Astrocyte (in vitro differentiated cells and primary cell): ENCODE measurements at regions not wholly inside any gene's neighbourhood (a gene's known extent, or its start where the extent isn't known, plus 50 kb on each side); places are given as distances from the start of the nearest gene placed in this dataset.

Experiments
- DNase-seq: peaks from one replicate; pipeline ENCODE4 v3.0.0-alpha.2; 2010; ENCODE audit warnings: low read depth
- FAIRE-seq: peaks from 2 replicates; lab custom pipeline; 2011; peaks lifted over from hg19 to GRCh38; lab: Jason Lieb, UNC
- H2AFZ ChIP-seq: 2 replicates; pipeline ENCODE4 v1.6.0; 2012; ENCODE audit warnings: low read depth, low read length, inconsistent platforms
- H3K27ac ChIP-seq: 2 replicates; pipeline ENCODE4 v1.5.1; 2011; ENCODE audit warnings: low read depth, low read length, inconsistent platforms
- H3K27me3 ChIP-seq: 2 replicates; pipeline ENCODE4 v1.6.0; 2011; ENCODE audit warnings: low read length, inconsistent platforms; ENCODE audit not compliant: insufficient read depth
- H3K36me3 ChIP-seq: 2 replicates; pipeline ENCODE4 v1.5.1; 2011; ENCODE audit warnings: low read length, inconsistent platforms; ENCODE audit not compliant: insufficient read depth
- H3K4me1 ChIP-seq: 2 replicates; pipeline ENCODE4 v1.5.1; 2011; ENCODE audit warnings: low read length, inconsistent platforms; ENCODE audit not compliant: insufficient read depth
- H3K4me2 ChIP-seq: 2 replicates; pipeline ENCODE4 v1.6.0; 2012; ENCODE audit warnings: low read length, inconsistent platforms
- H3K4me3 ChIP-seq: 2 replicates; pipeline ENCODE4 v1.5.1; 2011; ENCODE audit warnings: low read depth, mild to moderate bottlenecking, low read length, inconsistent platforms; ENCODE audit not compliant: insufficient read depth
- H3K79me2 ChIP-seq: 2 replicates; pipeline ENCODE4 v1.6.0; 2012; ENCODE audit warnings: mild to moderate bottlenecking, low read length, inconsistent platforms; ENCODE audit not compliant: insufficient read depth
- H3K9ac ChIP-seq: 2 replicates; pipeline ENCODE4 v1.6.0; 2012; ENCODE audit warnings: mild to moderate bottlenecking, low read length, inconsistent platforms
- H3K9me3 ChIP-seq: 2 replicates; pipeline ENCODE4 v1.5.1; 2012; ENCODE audit warnings: low read depth, mild to moderate bottlenecking, low read length, inconsistent platforms; ENCODE audit not compliant: insufficient read depth
- H4K20me1 ChIP-seq: 2 replicates; pipeline ENCODE4 v1.6.0; 2012; ENCODE audit warnings: low read length, inconsistent platforms; ENCODE audit not compliant: insufficient read depth
- H3K27ac Mint-ChIP-seq: one replicate; pipeline ENCODE4 v1.8.0; 2021; ENCODE audit warnings: mild to moderate bottlenecking, mixed read lengths; ENCODE audit not compliant: unreplicated experiment
- H3K27me3 Mint-ChIP-seq: one replicate; pipeline ENCODE4 v1.8.0; 2021; ENCODE audit warnings: low read depth, mixed read lengths; ENCODE audit not compliant: unreplicated experiment
- H3K36me3 Mint-ChIP-seq: one replicate; pipeline ENCODE4 v1.8.0; 2021; ENCODE audit warnings: low read depth, mixed read lengths; ENCODE audit not compliant: unreplicated experiment
- H3K4me1 Mint-ChIP-seq: one replicate; pipeline ENCODE4 v1.8.0; 2021; ENCODE audit warnings: low read depth, mixed read lengths; ENCODE audit not compliant: unreplicated experiment
- H3K4me3 Mint-ChIP-seq: one replicate; pipeline ENCODE4 v1.8.0; 2021; ENCODE audit warnings: mild to moderate bottlenecking, moderate library complexity, mixed read lengths; ENCODE audit not compliant: unreplicated experiment
- H3K9me3 Mint-ChIP-seq: one replicate; pipeline ENCODE4 v1.8.0; 2021; ENCODE audit warnings: mild to moderate bottlenecking, mixed read lengths; ENCODE audit not compliant: unreplicated experiment
- EZH2 ChIP-seq: IDR thresholded peaks from 2 replicates; pipeline ENCODE4 v1.6.1; 2012; ENCODE audit warnings: mild to moderate bottlenecking, low read length, inconsistent platforms; ENCODE audit not compliant: insufficient read depth
- TF ChIP-seq, protein P1 (sequence below): IDR thresholded peaks from 2 replicates; pipeline ENCODE4 v1.5.1; 2011; ENCODE audit warnings: low read depth, mild to moderate bottlenecking, inconsistent platforms, low read length, moderate library complexity; ENCODE audit not compliant: insufficient read depth

DNA sequence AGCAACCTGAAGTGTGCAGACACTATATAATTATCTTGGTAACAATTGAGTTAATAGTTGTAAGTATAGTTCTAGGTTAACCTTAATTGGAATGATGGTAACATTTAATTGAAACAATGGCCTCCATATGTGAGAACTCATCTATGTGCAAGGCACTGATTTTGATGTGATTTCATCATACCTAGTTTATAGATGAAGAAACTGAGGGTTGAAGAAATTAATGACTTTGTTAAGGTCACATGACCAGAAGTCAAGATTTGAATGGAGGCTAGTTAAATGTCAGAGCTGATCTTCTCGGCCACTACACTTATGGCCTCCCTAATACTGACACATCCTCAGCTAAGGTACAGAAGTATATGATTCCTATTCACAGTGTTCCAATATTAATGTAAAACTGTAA is 128.2 kb upstream of the PSMD7 start:
- no peak for DNase-seq
- H3K27me3 Mint-ChIP-seq: no peaks in the 10 kb centered on the region
- Histone ChIP-seq H3K4me2 (no peak overlapping the region), H4K20me1 (no peaks in the 10 kb centered on the region), H3K9ac (no peak overlapping the region), H3K27me3 (no peaks in the 10 kb centered on the region), H3K27ac (no peak overlapping the region), H3K4me1 (no peaks in the 10 kb centered on the region), H3K79me2 (no peaks in the 10 kb centered on the region), H3K9me3 (no peaks in the 10 kb centered on the region), H2AFZ (no peak overlapping the region), H3K4me3 (no peak overlapping the region), H3K36me3 (no peaks in the 10 kb centered on the region)
- no peak for TF ChIP-seq EZH2
- TF ChIP-seq, protein P1, sequence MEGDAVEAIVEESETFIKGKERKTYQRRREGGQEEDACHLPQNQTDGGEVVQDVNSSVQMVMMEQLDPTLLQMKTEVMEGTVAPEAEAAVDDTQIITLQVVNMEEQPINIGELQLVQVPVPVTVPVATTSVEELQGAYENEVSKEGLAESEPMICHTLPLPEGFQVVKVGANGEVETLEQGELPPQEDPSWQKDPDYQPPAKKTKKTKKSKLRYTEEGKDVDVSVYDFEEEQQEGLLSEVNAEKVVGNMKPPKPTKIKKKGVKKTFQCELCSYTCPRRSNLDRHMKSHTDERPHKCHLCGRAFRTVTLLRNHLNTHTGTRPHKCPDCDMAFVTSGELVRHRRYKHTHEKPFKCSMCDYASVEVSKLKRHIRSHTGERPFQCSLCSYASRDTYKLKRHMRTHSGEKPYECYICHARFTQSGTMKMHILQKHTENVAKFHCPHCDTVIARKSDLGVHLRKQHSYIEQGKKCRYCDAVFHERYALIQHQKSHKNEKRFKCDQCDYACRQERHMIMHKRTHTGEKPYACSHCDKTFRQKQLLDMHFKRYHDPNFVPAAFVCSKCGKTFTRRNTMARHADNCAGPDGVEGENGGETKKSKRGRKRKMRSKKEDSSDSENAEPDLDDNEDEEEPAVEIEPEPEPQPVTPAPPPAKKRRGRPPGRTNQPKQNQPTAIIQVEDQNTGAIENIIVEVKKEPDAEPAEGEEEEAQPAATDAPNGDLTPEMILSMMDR: no peak
- peaks cover 3% of the 10 kb centered on the region for H3K4me1 Mint-ChIP-seq
- H3K27ac Mint-ChIP-seq: no peak overlapping the region
- no peak overlapping the region for H3K4me3 Mint-ChIP-seq
- FAIRE-seq: no peak
- H3K36me3 Mint-ChIP-seq: no peaks in the 10 kb centered on the region
- peaks cover 4% of the 10 kb centered on the region for H3K9me3 Mint-ChIP-seq

DNA sequence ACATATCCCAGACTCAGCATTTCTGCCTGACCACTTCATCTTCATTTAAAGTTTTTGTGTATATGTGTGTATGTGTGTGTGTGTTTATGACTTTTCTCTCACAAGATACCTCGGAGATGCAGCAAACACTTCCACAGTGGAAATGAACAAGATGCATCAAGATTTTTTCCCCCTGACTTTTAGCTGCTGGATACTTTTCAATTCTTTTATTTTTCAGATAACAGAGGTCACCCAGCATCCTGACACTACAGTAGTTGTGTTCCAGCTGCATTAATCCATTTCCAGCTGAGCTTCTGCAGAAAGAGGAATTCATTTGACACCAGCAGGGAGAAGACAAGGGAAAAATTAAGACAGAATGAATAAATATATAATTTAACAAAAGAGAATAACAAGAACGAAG is 130.2 kb upstream of the PSMD7 start:
- Histone ChIP-seq H3K9ac (no peak overlapping the region), H3K4me1 (no peaks in the 10 kb centered on the region), H4K20me1 (no peaks in the 10 kb centered on the region), H3K79me2 (no peaks in the 10 kb centered on the region), H3K36me3 (no peaks in the 10 kb centered on the region), H3K27me3 (no peaks in the 10 kb centered on the region), H3K27ac (no peak overlapping the region), H2AFZ (no peak overlapping the region), H3K4me2 (no peak overlapping the region), H3K4me3 (no peak overlapping the region), H3K9me3 (no peaks in the 10 kb centered on the region)
- Mint-ChIP-seq H3K27ac (no peak overlapping the region), H3K27me3 (no peaks in the 10 kb centered on the region), H3K36me3 (no peaks in the 10 kb centered on the region), H3K9me3 (peaks cover 4% of the 10 kb centered on the region), H3K4me1 (peaks cover 3% of the 10 kb centered on the region), H3K4me3 (no peak overlapping the region)
- no peak for DNase-seq
- TF ChIP-seq EZH2: no peak
- TF ChIP-seq, protein P1: no peak
- no peak for FAIRE-seq

DNA sequence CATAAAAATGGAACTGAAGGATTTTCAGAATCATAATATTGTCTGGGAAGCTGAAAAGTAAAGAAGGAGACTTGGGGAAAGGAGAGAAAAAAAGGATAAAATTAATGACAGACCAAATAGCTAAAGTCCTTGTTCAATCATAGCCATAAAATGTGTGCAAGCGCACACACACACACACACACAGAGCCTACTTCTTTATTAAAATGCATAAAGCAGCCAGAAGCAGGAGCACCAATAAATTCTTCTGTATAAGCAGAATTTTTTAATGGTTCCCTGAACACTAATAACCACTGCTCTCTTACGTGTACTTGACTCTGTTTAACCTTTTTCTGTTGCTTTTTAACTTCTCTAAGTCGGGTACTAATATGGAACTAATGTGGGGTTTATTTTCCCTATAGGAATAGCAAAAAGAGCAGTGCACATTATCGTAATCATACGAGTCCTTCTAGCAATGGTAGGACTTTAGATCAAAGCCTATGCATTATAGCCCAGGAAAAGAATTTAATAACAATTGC is 131.0 kb upstream of the PSMD7 start:
- no peak for FAIRE-seq

More for the DNA sequence above, 131.0 kb upstream of the PSMD7 start:
- no peak overlapping the region for H3K27ac Mint-ChIP-seq
- no peaks in the 10 kb centered on the region for H3K79me2 ChIP-seq
- H3K4me1 ChIP-seq: no peaks in the 10 kb centered on the region
- no peaks in the 10 kb centered on the region for H3K9me3 ChIP-seq
- H3K9ac ChIP-seq: no peak overlapping the region
- H2AFZ ChIP-seq: no peak overlapping the region
- peaks cover 3% of the 10 kb centered on the region for H3K4me1 Mint-ChIP-seq
- peaks cover 4% of the 10 kb centered on the region for H3K9me3 Mint-ChIP-seq
- H3K27ac ChIP-seq: no peak overlapping the region
- no peak overlapping the region for H3K4me2 ChIP-seq
- H3K4me3 Mint-ChIP-seq: no peak overlapping the region
- no peaks in the 10 kb centered on the region for H3K36me3 Mint-ChIP-seq
- H3K27me3 Mint-ChIP-seq: no peaks in the 10 kb centered on the region
- no peak for DNase-seq
- H3K27me3 ChIP-seq: no peaks in the 10 kb centered on the region
- no peaks in the 10 kb centered on the region for H3K36me3 ChIP-seq
- TF ChIP-seq, protein P1: no peak
- TF ChIP-seq EZH2: no peak
- no peaks in the 10 kb centered on the region for H4K20me1 ChIP-seq
- no peak overlapping the region for H3K4me3 ChIP-seq
